Hypothalamus (tissue), 51 donors: ENCODE measurements at regions not wholly inside any gene's neighbourhood (a gene's known extent, or its start where the extent isn't known, plus 50 kb on each side); places are given as distances from the start of the nearest gene placed in this dataset.

ENCODE experiments used
- DNase-seq, 51 donors: peaks; one replicate each; lab custom pipeline; 2025; lab: John Stamatoyannopoulos, UW

- DNase-seq, result no peak
These were observed 95.5 kb upstream of the COL8A1 start for GRCh38 chr3:99542767-99543518.

- DNase-seq, result no peak
These were observed 97.2 kb upstream of the COL8A1 start for GRCh38 chr3:99541181-99541580.

GRCh38 chr3:99537416-99537815 lies 101.0 kb upstream of the COL8A1 start:
- DNase-seq, result no peak

- no peak for DNase-seq
These were observed 101.7 kb upstream of the COL8A1 start for GRCh38 chr3:99536555-99537314.

- DNase-seq, result no peak
These were observed 103.3 kb upstream of the COL8A1 start for GRCh38 chr3:99534951-99535704.

- peak in 9 of 51 donors; percentile 1 to 19 (median 3) for DNase-seq
These were observed 106.1 kb upstream of the COL8A1 start for GRCh38 chr3:99532246-99532645.

- no peak for DNase-seq
These were observed 109.1 kb upstream of the COL8A1 start for GRCh38 chr3:99529265-99529664.

GRCh38 chr3:99526921-99527320 lies 111.5 kb upstream of the COL8A1 start:
- no peak for DNase-seq

- DNase-seq, result no peak
These were observed 113.8 kb upstream of the COL8A1 start for GRCh38 chr3:99524559-99524958.

- no peak for DNase-seq
These were observed 114.8 kb upstream of the COL8A1 start for GRCh38 chr3:99523431-99524127.

GRCh38 chr3:99522147-99522546 lies 116.2 kb upstream of the COL8A1 start:
- no peak for DNase-seq

- DNase-seq, result no peak
These were observed 116.8 kb upstream of the COL8A1 start for GRCh38 chr3:99521551-99521950.

GRCh38 chr3:99520513-99520912 lies 117.9 kb upstream of the COL8A1 start:
- DNase-seq, result no peak

GRCh38 chr3:99516936-99517335 lies 121.5 kb upstream of the COL8A1 start:
- DNase-seq, result no peak

GRCh38 chr3:99515891-99516290 lies 122.5 kb upstream of the COL8A1 start:
- DNase-seq, result no peak

GRCh38 chr3:99509224-99509623 lies 129.2 kb upstream of the COL8A1 start:
- DNase-seq, result no peak

- DNase-seq, result no peak
These were observed 130.2 kb upstream of the COL8A1 start for GRCh38 chr3:99508191-99508590.

GRCh38 chr3:99505646-99506269 lies 132.6 kb upstream of the COL8A1 start:
- DNase-seq, result no peak

- DNase-seq, result no peak
These were observed 133.2 kb upstream of the COL8A1 start for GRCh38 chr3:99505200-99505599.

- DNase-seq, result no peak
These were observed 134.1 kb upstream of the COL8A1 start for GRCh38 chr3:99504258-99504657.
